HG02840 (cell line): ENCODE measurements at regions not wholly inside any gene's neighbourhood (a gene's known extent, or its start where the extent isn't known, plus 50 kb on each side); places are given as distances from the start of the nearest gene placed in this dataset.
"Not testable (repeated sequence)": the region's sequence is repeated elsewhere in the genome, so short reads cannot be mapped to it uniquely, and the experiment has no call there.

Source experiments
- ATAC-seq: cut with Tn5 transposase; IDR thresholded peaks from one replicate; pipeline ENCODE4 v1.9.1; 2021; ENCODE audit warnings: mild to moderate bottlenecking, moderate library complexity, moderate number of reproducible peaks; ENCODE audit not compliant: unreplicated experiment, low FRiP score

DNA sequence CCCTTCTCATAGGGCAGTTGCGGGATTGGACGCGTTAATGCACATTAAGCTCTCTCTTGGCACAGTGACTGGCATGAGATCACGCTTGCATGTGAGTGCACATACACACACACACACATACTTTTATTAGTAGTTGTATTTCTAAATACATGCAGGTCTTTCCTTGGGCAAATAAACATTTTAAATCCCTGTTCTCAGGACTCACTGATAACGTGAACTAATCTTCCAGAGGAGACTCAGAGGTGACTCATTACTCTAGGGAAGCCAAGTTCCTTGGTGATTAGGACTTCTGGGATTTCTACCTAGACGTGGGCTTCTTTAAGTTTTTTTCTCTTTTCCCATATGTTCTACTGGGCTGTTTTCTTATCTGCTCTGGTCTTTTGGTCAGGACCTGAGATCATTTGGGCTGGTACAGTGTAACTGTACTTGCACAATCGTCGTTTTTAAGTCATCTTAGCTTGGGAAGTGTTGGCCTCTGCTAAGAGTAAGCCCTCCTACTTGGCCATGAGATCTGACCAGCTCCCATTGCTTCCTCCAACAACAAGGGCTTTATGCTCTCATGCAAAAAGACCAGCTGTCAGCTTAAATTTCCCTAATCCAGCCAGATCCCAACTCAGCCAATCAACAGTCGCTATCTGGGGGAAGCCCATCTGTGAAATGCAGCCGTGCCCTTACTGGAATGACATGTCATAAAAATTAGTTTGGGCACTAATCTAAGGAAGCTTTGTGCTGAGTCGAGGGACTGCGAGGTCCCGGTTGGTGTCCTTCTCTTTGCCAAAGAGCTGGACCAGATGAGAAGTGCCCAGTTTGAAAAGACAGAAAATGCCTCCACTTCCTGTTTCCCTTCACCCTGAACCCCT lies 176.4 kb upstream of the ANKRD55 start:
- no peak for ATAC-seq

GRCh38 chr5:56406838-56407237 lies 173.7 kb upstream of the ANKRD55 start:
- ATAC-seq, result no peak

- no peak for ATAC-seq
Observed at GRCh38 chr5:56406221-56406620, 173.1 kb upstream of the ANKRD55 start.

DNA sequence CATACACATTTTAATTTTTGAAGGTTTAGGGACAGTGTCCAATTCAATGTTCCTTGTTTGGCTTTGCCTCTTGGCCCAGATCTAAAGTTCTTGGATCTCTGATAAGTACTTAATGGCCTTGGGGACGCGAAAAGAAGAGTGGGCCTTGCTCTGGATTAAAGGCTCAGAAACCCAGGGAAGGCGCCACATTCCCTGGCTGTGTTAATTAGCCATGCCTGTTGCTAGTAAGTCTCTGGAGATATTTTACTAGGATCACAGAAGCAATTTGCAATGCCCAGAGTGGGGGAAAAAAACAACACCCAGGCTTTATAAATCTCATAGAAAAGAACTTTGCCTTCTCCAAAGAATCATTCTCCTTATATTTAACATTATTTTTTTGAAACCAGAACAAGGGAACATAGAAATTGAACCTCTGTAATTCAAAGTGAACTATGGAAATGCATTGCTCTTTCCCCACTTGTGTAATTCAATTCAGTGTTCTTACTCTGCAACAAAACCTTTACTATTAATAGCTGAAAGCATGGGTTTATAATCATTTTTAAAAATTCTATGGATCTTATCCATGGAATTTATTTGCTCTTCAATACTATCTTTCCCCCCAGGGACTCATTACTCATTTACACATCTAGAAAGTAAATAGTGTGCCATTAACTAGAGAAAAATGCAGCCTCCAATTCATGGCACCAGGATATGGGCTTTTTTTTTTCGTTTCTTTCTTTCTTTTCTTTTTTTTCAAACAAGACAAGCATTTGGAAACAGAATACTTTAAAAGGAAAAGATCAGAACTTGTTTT lies 172.2 kb upstream of the ANKRD55 start:
- ATAC-seq, result no peak

DNA sequence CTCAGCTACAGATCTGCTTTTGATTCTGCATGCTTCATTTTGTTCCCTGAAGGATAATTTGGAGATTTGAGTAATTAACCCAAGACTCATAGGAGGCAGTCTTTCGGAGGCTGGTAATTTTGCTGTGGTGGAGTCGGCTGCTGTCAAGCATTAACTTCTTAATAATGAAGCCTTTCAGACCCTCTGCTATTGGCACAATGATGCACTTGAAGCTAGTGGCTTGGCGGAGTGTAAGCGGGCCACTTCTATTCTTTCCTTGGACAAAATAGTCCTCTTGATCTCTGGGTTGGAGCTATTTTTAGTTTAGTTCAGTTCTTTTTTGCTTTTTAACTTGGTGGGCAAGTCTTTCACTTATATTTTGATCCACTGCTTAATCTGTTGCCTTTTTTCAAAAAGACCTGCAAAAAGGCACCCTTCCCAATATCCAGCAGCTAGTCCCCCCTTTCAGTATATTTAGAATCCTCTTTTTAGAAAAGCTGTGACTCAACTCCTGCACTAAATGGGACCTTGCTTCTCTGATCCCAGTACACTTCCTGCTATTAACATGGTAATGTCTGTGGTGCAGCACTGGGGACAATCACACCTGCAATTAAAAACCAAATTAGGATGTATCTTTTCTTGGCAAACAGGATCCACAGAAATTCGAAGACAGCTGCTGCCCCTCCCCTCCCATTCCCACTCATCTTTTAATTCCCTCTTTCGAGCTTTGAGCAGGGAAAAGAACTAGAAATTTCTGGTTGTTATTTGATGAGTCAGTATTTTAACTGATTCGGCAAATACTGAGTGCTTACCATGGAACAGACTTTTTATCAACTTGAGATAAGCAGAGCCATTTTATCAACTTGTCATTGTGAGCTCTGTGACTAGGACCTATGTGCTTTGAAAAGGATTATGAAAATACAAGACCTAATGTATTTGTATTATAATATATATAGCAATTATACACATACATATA lies 169.4 kb upstream of the ANKRD55 start:
- ATAC-seq, result no peak

DNA sequence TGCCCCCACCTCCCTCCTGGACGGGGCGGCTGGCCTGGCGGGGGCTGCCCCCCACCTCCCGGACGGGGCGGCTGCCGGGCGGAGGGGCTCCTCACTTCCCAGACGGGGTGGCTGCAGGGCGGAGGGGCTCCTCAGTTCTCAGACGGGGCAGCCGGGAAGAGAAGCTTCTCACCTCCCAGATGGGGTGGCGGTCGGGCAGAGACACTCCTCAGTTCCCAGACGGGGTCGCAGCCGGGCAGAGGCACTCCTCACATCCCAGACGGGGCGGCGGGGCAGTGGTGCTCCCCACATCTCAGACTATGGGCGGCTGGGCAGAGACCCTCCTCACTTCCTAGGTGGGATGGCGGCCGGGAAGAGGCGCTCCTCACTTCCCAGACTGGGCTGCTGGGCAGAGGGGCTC lies 164.7 kb upstream of the ANKRD55 start:
- not testable (repeated sequence) for ATAC-seq

DNA sequence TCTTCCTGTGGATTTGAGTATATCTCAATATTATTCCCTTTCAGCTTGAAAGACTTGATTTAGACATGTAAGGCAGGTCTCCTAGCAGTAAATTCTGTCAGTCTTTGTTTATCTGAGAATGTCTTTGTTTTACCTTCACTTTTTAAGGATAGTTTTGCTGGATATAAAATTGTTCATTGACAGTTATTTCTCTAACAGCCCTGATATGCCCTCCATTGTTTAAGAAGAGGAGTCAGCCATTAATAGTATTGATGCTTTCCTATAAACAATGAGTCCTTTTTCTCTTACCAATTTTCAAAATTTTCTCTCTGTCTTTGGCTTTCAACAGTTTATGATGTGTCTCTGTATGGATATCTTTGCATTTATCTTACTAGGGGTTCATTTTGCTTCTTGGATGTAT lies 163.5 kb upstream of the ANKRD55 start:
- no peak for ATAC-seq

DNA sequence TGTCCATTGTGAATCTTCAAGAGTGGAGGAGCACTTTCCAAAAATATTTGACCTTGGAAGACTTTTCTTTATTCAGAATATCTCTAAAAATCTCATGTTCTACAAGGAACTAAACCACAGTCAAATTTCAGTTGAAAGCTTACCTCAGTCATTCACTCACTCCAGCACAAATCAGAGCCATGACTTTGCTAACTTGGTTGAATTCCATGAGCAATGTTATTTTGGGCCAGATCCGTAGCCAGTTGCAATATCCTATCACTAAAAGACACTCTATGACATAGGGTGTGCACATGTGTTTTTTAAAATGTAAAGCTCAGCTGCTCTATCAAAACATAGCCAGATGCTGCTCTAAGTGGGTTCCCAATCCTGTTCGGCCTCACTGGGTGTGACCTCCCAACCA lies 156.1 kb upstream of the ANKRD55 start:
- no peak for ATAC-seq

DNA sequence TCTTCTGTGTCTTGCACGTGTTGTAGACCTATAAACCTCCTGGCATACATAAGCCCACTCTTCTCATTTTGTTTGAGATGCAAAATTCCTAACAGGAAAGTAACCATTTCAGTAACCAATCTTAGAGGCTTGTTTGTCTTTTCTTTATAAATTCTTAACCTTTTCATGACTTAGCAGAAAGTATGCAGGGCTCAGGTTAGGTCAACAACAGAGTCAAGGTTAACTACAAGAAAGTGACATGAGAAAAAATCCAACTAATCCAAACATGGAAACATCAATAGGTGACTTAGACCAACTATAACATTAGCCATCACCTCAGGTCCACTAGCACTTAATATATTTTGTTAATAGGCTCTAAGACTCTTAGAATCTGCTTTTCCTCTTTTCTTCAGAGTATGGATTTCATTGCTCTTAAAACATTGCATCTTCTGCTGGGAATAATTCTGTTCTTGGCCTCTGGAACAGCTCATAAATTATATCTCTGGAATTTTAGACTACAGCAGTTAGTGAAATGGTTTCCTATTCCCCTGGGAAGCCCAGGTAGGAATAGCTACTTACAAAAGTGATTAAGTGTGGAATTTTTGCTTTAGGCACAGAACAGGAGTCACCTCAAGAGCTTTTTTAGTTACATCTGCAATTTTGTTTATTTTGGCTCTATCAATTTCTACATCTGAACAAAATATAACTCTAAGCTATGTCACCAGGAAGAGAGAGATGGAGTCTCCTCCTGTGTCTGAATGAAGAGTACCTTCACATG lies 155.3 kb upstream of the ANKRD55 start:
- no peak for ATAC-seq

GRCh38 chr5:56386046-56386445 lies 152.9 kb upstream of the ANKRD55 start:
- ATAC-seq, result no peak

DNA sequence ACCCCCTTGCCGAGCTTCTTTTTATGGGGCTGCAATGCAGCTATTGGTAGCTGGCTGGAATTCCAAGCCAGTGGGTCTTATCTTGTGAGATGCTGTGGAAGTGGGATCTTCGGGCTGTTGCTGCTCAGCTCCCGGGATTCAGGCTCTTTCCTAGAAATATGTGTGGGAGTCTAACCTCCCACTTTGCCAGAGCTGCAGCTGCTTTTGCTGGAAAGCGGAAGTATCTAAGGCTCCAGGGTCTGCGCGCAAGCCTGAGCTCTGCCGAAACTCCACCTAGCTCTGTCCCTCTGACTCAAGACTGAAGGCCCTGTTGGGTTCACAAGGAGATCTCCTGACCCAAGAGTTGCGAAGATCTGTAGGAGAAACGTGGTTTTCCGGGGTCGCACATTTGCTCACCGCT lies 151.1 kb upstream of the ANKRD55 start:
- ATAC-seq, result no peak

DNA sequence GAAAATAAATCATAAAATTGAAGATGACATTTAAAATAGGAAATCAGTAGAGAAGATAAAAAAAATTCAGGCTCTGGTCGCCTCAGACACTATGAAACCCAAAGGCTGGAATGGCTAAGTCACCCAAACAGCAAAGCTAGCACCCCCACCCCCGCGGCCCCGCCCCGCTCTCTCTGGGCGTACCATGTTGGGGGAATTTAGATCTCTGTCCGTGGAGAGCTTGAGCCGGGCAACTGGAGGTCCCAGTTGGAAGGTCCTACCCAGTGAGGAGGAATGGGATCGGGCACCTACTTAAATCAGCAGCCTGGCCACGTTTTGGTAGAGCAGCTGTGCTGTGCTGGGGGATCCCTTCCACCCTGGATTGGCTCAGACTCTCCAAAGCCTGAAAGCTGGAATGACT lies 150.6 kb upstream of the ANKRD55 start:
- ATAC-seq, result no peak

DNA sequence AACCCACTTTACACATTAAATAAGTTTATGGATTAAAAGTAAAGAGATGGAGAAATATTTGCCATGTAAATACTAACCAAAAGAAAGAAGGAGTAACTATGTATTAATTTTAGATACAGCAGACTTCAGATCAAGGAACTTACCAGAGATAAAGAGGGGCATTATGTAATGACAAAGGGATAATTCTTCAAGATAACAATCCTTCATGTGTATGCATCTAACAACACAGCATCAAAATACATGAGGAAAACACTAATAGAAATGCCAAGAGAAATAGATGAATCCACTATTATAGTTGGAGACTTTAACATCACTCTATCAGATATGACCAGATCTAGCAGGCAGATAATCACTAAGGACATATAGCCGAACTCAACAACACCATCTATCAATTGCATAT lies 149.8 kb upstream of the ANKRD55 start:
- ATAC-seq, result no peak

DNA sequence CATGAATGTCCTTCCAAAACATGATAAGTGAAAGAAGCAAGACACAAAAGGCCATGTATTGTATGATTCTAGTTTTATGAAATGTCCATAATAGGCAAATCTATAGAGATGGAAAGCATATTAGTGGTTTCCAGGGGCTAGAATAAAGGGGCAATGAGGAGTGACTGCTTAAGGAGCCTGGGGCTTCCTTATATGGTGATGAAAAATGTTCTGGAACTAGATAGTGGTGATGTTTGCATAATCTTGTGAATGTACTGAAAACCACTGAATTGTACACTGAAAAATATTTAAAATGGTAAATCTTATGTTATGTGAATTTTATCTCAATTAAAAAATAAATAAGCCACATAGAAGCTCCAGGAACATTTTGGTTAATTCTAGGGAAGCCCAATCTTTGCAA lies 144.4 kb upstream of the ANKRD55 start:
- ATAC-seq, result no peak

DNA sequence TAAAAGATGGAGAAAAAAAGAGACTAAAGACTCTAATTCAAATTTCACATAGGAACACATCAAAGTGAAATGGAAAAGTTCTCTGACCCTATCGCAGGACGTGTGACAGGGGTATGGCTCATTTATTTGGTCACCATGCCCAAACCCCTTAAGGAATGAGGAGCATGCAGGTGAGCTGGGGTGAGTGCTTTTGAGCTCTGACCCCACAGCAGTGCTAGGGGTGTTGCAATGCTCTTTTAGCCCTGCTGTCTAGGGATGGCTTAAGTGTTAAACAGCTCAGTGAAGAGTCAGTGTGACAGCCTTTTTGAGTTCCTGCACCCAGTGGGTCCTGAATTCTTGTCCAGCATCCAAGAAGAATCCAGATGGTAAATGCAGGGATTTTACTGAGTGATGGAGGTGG lies 143.0 kb upstream of the ANKRD55 start:
- no peak for ATAC-seq

DNA sequence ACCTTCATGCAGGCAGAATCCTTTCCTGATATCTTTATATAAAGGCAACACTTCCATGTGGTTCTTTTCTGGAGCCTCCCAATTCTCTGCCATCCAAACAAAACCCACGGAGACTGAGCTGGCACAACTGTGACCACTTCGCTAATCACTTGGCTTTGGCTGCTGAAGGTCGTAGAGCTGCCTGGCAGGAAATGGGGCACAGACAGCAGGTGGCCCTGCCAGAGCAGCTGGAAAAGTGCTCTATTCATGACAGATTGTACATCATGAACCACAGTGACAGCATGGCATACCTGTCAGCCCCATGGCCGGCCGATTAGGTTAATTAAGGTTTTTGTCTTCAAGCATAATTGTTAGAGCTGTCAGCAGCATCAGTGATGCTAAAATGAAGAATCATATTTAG lies 141.9 kb upstream of the ANKRD55 start:
- no peak for ATAC-seq

GRCh38 chr5:56372491-56372890 lies 139.4 kb upstream of the ANKRD55 start:
- not testable (repeated sequence) for ATAC-seq

DNA sequence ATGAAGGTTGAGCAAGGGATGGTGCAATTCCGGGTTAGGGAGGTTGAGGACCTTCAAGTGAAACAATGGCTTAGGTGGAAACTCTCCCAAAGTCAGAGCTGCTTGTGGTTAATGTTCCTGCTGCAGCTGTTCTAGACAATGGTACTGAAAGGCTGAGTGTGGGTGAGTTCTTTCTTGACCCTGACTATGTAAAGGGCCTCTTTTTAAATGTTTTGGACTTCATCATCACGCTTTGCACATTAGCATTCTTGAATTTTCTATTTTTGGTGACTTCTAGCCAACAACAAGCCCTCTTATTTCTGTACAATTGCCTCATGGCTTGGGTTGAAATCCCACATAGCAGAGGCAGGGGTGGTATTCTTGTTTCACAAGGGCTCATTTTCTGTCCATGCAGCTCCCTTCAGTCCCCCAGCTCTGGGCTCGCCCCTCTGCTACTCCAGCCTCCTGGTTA lies 136.3 kb upstream of the ANKRD55 start:
- ATAC-seq, result no peak

GRCh38 chr5:56367748-56368147 lies 134.6 kb upstream of the ANKRD55 start:
- ATAC-seq, result no peak

DNA sequence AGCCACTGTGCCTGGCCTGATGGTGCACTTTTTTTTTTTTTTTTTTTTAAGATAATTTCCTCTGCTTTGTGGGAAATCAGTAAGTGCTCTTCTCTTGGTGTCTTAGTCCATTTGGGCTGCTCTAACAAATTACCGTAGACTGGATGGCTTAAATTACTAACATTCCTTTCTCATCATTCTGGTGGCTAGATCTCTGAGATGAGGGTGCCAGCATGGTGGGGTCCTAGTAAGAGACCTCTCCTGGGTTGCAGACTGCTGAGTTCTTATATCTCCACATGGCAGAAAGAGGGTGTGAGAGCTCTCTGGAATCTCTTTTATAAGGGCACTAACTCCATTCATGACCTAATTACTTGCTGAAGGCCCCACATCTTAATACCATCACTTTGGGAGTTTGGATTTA lies 133.9 kb upstream of the ANKRD55 start:
- no peak for ATAC-seq
